Astrocyte of the hippocampus (primary cell): ENCODE measurements at regions not wholly inside any gene's neighbourhood (a gene's known extent, or its start where the extent isn't known, plus 50 kb on each side); places are given as distances from the start of the nearest gene placed in this dataset.
"Not testable (repeated sequence)": the region's sequence is repeated elsewhere in the genome, so short reads cannot be mapped to it uniquely, and the experiment has no call there.

Source experiments
- DNase-seq: peaks from one replicate; pipeline ENCODE4 v3.0.0; 2011; ENCODE audit warnings: low read depth, low spot score

DNA sequence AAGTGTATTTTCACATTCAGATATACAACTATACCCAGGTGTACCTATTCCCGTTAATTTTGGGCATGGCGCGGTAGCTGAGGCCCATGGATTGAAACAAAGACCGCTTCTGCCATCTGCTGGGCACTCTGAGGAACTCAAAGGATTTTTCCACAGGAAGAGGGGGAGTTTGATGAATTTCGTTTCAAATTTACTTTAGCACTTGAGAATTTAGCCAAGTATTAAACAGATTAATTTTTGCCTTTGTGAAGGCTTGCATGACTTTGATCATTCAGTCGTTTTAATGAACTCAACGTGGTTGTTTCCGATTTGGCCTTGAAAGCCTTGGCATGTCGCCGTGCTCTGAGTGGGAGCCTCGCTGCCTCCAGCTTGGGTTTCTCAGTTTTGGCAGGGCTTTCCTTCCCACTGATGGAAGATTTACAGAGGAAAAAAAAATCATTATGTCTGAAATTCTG lies 153.2 kb upstream of the DDHD1 start:
- DNase-seq = peak; percentile 76

DNA sequence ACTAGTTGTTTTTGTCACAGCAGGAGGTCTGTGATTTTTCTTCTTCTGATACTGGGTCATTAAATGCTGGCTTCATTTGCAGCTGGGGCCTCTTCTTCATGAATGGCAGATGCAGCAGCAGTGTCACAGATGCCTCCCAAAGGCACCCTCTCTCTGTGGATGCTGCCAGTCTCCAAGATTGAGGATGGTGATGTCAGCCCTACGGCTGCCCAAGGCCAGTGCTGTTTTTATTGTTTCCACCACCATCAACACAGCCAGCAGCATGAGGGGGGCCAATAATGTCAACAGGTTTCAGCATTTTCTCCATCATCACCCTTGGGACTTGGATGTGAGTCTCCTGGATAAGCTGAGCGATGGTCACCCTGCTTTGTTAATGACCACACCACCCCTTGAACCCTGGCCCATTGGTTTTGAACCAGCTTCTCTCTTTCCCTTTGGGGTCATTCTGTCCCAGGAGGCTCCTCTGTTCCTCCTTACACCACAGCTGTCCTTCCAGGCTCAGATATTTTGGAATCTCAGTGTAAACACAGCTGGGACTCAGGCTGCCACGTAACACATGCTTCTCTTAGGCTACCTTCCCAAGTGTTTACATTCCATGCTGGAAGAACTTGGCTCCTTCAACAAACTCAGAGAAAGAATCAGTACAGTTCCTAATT lies 151.7 kb upstream of the DDHD1 start:
- DNase-seq = peak; percentile 27

DNA sequence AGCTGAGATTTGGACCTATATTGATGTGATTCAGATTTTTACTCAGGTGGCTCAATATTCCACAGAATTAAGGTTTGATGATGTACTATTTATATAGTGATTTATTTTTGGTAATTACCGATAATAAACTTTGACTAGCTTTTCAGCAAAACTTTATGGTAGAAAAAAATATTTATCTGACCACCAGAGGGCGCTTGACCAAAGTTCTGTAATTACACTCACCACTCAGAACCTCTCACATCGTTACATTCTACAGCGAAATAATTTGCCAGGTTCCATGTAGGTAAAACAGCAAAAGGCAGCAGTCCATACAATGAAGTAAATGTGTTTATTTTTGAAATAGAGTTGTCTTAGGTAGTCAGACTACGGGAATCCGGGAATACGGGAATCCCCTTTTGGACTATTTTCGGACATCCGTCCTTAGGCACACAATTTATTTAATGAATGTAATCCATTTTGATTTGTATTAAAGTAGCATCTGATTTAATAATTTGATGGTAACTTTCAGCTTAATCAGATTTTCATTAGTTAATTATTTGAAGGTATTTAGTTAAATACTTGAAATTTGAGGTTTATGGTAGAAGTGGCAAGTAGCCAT lies 143.0 kb upstream of the DDHD1 start:
- DNase-seq = peak; percentile 56

DNA sequence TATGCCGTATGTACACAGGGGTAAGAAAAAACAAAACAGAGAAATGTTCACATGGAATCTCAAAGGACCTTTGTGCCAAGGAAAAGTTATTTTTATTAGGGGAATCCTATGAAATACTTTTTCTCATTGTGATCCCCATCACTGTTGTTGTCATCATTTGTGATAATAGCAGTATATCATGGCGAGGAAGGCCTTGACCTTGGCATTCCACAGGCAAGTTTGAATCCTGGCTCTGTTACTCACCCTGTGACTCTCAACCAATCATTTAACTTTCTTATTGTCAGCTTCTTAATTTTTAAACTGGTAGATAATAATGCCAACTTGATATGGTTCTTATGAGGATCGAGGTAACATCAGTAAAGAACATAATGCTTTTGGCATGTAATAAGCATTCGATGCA lies 142.2 kb upstream of the DDHD1 start:
- no peak for DNase-seq

DNA sequence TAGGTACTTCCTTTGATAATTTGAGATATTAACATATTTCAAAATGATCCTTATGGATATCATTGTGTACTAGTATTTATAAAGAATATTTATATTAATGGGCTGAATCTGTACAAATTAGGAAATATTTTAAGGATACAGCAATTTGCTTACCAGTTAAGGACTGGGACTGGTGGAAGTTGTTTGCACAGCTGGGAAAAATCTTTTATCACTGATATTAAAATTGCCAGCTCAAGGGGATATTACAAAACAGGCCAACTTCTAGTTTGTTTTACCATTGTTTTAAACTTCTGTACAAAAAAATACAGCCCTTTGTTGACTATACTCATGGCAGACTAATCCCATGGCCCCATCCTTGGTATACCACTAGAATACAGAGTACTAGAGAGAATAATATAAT lies 133.2 kb upstream of the DDHD1 start:
- DNase-seq = no peak

DNA sequence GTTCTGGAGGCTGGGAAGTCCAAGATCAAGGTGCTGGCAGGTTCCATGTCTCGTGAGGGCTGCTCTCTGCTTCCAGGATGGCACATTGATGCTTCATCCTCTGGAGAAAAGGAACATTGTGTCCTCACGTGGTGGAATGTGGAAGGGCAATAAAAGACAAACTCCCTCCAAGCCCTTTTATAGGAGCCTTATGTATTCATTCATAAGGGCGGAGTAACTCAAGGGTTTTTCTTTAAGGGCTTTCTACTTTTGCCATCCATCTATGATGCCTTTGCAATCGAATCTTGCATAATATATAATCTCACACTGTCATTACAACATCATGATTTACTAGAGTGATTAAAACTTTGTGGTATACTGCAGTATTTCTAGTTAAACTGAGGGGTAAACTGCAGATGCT lies 132.7 kb upstream of the DDHD1 start:
- DNase-seq = no peak

DNA sequence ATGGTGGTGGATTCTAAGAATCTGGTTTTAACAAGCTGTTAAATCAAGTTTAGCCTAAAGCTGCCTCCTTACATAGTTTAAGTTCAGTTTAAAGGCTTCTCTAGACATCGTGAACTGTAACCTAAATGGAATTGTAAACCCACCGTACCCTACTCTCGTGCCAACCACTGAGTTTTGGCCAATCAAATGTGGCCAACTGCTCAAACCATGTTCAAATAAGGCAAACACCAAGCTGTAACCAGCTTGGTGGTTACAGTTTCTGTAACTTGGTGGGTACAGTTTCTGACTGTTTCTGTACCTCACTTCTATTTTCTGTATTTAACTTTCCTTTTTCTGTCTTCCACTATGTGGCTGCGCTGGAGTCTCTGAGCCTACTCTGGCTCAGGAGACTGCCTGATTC lies 131.9 kb upstream of the DDHD1 start:
- no peak for DNase-seq

DNA sequence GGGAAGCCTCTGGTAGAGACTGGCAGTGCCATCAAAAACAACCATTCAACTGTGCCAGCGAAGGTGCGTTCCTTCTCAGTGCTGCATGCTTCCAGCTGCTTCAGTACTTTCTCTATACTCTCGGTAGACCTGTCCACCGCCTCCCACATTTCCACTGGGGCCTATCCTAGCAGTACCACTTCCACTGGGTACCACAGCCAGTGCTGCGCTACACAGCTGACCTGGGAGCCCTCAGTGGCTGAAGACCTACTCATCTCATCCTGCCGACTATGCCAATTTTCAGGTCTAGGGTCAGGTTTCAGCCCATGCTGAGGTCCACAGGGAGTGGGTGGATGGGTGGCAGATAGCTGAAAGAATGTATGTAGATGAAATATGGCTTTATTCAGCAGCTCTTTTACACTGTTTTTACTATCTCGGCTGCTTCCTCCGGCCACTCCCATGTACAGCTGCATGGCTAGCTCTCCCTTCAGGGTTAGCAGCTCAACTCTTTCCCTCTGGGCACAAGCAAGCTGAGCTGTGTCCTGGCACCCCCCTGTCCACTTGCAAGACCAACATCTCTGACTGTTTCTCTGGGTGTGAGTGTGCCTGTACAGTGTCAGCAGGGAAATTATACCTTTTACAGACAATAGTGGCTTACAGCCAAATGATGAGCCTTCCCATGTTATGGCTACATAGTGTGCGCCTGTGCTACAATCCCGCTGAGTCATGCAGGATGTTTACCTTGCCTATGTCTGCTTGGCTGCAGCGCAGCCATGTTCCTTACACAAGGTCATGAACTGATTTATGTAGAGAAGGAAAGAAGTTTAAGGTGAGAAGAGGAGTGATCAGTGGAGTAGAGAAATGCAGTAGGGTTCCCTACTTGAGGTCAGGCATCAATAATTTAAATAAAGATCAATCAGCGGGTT lies 125.7 kb upstream of the DDHD1 start:
- DNase-seq = no peak

DNA sequence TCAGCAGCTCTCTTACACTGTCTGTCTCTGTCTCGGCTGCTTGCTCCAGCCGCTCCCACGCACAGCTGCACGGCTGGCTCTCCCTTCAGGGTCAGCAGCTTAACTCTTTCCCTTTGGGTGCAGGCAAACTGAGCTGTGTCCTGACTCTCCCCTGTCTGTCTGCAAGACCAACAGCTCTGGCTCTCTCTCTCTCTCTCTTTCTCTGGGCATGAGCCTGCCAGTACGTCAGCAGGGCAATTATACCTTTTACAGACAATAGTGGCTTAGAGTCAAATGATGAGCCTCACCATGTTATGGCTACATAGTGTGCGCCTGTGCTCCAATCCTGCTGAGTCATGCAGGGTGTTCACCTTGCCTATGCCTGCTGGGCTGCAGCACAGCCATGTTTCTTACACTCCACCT lies 120.5 kb upstream of the DDHD1 start:
- DNase-seq = no peak

DNA sequence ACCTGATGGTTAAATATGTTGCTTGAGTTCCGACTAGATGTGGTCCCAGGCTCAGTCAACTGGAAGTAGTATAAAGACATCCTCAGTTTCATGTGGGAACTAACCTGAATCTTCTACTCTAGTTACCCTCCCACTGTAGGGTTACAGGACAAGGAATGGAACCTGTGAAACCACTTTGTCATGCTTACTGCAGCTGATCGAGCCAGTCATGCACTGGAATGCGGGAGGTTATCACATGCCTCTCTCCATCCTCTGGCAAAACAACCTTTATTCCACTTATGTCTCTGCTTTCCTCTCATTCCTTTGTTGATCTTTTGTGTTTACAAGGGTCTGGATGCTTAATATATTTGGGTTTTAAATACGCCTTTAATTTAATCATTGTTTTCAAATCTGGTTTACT lies 111.9 kb upstream of the DDHD1 start:
- no peak for DNase-seq

DNA sequence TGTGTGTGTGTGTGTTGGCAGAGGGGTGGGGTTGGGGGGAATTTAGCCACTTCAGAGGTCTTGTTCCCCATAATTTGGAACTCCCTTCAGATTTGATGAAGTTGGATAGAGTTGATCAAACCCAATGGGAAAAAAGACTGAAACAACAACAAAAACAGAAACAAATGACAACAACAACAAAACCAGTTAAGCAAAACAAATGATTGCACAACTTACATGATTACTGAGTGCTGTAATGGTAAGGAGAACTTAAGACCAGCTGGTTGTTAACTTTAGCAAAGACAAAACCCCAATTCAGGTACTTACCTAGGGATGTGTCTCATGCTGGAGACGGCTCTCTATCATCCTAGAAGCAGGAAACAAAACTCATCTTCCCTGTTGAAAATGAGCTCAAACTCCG lies 107.8 kb upstream of the DDHD1 start:
- DNase-seq = no peak

DNA sequence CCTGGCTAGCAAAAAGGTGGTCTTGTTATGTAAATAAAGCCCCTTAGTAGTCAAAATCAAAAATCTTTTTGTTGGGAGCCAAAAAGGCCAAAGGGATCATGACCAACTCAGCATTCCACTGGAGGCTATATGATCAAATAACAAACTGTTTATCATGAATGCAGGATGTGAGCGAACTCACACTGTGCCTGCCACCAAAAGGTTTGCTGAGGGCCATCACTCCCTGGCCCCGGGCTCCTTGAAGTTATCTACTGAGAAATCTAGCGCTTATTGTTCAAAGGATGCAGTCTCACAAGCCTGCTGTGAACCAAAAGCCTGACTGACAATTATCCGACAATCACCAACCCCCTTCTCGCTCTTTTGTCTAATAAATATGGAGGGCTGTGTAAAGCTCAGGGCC lies 107.2 kb upstream of the DDHD1 start:
- DNase-seq = no peak

DNA sequence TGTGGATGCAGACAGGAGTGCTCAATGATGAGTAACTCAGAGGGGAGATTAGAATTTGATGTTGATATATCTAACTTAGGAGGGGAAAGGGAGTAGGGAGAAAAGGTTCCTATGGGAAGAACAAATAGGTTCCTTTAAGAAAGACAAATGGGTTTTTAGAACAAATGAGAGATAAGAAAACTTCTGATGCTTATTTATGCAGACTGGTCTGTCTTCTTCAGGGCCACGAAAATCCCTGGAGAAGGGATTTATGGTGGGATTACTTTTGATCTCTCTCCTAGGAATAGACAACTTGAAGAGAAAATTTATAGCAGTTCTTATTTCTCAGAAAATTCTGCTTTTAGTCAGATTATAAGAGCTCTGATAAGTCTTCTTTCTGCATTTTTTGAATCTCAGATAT lies 99.0 kb upstream of the DDHD1 start:
- DNase-seq = no peak

DNA sequence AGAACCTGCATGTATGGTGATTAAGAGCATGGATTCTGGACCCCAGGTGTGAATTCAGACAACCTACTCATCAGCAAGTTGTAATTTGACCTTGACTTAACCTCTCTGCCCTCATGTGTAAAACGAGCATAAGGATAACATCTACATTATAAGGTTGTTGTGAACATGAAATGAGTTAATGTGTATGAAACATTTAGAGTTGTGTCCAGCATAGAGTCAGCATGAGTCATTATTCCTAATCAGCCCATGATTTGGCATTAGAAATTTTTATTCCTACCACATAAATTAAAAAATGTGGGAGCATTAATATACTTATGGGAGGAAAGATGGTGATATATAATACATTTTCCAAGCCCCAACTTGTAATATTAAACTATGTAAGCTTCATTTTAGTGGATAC lies 95.9 kb upstream of the DDHD1 start:
- DNase-seq = peak; percentile 1

DNA sequence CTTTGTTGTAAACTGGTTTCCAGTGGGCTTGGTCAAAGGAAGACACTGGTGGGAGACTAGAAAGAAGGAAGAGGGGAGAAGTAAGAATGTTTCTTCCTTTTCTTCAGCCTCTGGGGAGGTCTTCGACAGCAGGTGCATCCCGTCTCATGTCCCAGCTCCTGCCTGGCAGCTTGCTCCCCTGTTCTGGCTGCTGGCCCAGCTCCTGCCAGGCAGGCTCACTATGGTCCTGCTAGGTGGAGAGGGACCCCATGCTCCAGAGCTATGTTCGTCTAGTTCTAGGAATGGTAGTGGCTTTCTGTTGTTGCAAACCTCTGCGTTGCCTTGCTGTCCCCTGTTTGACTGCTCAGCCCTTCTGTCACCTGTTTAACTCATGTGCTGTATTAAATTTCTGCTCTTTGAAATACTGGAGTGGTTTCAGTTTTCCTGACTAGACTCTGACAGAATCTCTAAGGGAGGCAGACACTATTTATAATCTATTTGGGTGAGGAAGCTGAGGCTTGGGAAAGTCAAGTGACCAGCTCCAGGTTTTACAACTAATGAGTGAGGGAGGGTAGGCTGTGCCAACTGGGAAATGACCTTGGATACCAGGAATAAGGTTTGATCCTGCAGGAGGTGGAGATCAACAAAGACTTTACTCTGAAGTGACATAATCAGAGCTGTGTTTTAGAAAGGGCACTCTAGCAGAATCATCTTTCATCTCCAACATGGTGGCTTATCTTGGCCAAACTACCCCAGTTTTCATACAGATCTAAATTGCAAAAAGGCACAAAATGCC lies 94.7 kb upstream of the DDHD1 start:
- DNase-seq = no peak

DNA sequence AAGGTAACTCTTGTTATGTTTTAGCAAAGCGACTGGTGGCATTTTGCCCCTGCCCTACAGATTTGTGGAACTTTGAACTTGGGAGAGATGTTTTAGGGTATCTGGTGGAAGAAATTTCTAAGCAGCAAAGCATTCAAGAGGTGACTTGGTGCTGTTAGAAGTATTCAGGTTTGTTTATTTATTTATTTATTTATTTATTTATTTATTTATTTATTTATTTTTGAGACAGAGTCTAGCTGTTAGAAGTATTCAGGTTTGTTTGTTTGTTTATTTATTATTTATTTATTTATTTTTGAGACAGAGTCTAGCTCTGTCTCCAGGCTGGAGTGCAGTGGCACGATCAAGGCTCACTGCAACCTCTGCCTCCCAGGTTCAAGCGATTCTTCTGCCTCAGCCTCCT lies 89.8 kb upstream of the DDHD1 start:
- DNase-seq = not testable (repeated sequence)

DNA sequence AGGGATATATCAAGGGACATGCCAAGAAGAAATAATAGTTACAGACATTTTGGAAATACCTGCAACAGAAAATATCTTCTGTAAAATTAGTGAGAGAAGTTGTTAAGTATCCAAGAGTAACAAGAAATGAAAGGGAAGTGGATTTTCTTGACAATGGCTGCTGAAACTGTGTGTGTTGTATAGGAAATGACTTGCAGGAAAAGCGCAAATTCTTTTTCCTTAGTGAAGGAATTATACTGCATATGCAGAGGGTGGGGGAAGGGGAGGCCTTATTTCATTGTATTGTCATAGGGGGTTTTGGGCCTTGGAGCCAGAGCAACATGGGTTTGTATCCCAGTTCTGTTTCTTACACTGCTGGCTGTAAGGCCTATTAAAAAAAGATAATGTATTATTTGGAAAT lies 84.4 kb upstream of the DDHD1 start:
- DNase-seq = no peak

DNA sequence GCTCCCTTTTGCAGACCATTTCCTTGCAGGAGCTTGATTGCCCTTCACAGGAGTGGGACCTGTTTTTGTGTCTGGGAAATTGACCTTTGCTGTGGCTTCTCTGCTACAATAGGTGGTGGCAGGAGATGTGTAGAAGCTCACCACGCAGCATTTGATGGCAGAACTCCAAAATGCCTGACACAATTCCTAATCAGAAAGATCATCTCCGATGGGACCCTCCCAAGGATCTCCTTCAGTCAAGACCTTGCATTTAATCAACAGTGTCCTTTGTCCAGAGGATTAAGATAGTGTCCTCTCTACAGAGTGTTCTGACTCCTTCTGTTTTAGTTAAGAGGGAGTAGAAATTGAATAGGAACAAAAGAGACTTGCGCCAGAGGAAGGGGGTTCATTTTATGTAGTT lies 83.6 kb upstream of the DDHD1 start:
- DNase-seq = no peak

DNA sequence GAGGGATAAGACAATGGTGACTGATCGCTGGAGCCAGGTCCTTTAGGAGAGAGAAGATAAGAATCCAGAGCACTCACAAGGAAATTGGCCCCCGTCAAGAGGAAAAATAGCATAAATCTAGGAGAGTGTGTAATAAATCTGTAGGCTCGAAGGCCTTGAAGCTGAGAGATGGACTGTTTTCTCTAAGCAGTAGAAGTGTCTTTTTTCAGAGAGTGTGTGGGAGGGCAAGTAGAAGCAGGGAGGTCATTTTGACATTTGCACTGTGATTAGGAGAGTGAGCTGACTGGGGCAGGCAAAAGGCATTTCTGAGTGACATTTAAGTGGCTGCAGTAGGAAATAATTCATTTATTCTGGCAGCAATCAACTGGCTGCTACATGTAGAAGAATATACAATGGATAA lies 78.0 kb upstream of the DDHD1 start:
- DNase-seq = no peak

DNA sequence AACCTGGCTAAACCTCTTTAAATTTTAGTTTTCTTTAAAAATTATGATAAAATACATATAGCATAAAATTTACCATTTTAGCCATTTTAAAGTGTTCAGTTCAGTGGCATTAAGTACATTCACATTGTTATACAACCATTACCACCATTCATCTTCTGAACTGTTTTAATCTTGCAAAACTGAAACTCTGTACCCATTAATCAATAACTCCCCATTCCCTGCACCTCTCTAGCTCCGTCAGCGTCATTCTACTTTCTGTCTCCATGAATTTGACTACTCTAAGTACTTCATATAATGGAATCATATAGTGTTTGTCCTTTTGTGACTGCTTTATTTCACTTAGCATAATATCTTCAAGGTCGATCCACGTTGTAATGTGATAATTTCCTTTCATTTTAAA lies 75.8 kb upstream of the DDHD1 start:
- no peak for DNase-seq

DNA sequence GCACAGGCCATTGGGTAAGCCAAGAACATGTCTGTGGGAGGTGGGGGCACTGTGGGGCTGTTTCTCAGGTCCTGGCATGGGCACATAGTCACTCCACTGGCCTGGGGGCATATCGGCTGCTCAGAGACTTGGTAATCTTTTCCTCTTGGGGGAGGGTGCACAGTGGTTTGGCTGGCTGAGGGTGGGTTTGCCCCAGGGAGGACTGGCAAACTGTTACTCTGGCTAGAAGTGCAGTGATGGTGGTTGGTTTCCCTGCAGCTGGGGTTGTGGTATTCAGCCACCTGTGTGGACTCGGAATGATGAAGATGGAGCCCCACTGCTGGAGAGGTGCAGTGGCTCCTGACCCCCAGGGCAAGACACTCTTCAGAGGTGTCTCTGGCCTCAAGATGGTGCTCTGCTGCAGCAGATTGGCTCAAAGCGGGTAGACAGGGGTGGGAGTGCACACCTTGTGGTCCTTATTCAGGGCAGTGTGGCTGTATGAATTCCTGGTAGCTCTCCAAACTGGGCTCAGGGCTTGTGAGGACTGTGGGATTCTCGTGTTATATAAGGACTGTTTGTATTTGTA lies 74.1 kb upstream of the DDHD1 start:
- DNase-seq = no peak

DNA sequence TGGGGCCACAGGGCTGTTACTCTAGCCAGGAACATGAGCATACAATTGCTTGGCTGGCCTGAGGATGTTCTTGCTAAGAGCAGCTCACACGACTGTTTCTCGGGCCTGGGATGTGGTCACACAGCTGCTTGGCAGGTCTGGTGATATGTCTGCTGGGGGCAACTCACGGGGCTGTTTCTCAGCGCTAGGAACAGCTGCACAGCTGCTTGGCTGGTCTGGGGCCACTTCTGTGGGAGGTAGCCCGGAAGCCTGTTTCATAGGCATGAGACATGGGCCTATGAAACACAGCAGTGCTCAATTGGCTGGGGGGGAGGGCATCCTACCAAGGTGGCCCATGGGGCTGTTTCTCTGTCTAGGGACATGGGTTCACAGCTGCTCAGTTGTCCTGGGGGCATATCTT lies 73.4 kb upstream of the DDHD1 start:
- no peak for DNase-seq
